GM12891 (cell line): ENCODE measurements at regions not wholly inside any gene's neighbourhood (a gene's known extent, or its start where the extent isn't known, plus 50 kb on each side); places are given as distances from the start of the nearest gene placed in this dataset.

ENCODE experiments used
- POLR2A ChIP-seq: IDR thresholded peaks from 2 replicates; pipeline ENCODE4 v1.6.1; 2011; ENCODE audit warnings: low read depth, low read length, control low read depth
- POLR2AphosphoS5 ChIP-seq: IDR thresholded peaks from 2 replicates; pipeline ENCODE4 v1.6.1; 2011; ENCODE audit warnings: low read depth, low read length, control low read depth

DNA sequence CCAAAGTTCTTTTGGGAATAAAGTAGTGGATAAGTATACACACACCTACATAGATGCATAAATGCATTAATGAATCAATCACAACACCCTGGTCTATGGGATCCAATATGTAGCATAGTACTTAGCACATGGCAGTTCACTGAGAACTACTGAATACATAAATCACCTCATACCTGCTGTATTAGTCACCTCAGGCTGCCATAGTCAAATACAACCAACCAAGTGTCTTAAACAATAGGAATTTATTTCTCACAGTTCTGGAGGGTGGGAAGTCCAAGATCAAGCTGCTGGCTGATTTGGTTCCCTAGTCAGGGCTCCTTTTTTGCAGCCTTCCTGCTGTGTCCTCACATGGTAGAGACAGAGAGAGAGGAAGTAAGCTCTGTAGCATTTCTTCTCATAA, 228.2 kb downstream of the NHLRC3 start:
- TF ChIP-seq POLR2A (no peak), POLR2AphosphoS5 (no peak)
